Fibroblast of mammary gland (primary cell): ENCODE measurements at regions not wholly inside any gene's neighbourhood (a gene's known extent, or its start where the extent isn't known, plus 50 kb on each side); places are given as distances from the start of the nearest gene placed in this dataset.

Experiments
- DNase-seq: peaks from one replicate; pipeline ENCODE4 v3.0.0-alpha.2; 2010; ENCODE audit warnings: low read depth
- H3K4me3 ChIP-seq: 2 replicates; pipeline ENCODE4 v1.5.1; 2011; ENCODE audit warnings: low read depth, mild to moderate bottlenecking, low read length, moderate library complexity; ENCODE audit not compliant: control insufficient read depth
- TF ChIP-seq, protein P1 (sequence below): conservative IDR thresholded peaks from 2 replicates; pipeline ENCODE4 v1.5.1; 2011; ENCODE audit warnings: low read depth, low read length, inconsistent platforms; ENCODE audit not compliant: control insufficient read depth, insufficient read depth

DNA sequence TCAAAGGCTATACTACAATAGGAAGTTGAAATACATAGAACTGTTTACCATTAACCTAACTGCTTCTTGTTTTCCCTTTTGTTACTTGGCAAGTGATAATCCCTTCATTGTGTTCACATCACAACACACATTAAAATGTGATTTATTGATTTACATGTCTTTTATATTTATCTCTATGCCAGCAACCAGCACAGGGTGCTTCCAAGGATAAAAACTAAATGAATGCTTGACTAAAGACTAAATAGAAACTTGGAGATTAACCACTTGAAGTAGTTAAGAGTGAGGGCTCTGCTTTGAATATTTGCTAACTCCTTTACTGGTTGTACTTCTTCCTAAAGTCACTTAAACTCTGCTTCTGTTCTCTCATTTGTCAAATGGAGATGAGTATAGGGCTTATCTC is 1730.6 kb downstream of the EFNA5 start:
- TF ChIP-seq, protein P1, sequence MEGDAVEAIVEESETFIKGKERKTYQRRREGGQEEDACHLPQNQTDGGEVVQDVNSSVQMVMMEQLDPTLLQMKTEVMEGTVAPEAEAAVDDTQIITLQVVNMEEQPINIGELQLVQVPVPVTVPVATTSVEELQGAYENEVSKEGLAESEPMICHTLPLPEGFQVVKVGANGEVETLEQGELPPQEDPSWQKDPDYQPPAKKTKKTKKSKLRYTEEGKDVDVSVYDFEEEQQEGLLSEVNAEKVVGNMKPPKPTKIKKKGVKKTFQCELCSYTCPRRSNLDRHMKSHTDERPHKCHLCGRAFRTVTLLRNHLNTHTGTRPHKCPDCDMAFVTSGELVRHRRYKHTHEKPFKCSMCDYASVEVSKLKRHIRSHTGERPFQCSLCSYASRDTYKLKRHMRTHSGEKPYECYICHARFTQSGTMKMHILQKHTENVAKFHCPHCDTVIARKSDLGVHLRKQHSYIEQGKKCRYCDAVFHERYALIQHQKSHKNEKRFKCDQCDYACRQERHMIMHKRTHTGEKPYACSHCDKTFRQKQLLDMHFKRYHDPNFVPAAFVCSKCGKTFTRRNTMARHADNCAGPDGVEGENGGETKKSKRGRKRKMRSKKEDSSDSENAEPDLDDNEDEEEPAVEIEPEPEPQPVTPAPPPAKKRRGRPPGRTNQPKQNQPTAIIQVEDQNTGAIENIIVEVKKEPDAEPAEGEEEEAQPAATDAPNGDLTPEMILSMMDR = no peak
- H3K4me3 ChIP-seq = no peak overlapping the region

DNA sequence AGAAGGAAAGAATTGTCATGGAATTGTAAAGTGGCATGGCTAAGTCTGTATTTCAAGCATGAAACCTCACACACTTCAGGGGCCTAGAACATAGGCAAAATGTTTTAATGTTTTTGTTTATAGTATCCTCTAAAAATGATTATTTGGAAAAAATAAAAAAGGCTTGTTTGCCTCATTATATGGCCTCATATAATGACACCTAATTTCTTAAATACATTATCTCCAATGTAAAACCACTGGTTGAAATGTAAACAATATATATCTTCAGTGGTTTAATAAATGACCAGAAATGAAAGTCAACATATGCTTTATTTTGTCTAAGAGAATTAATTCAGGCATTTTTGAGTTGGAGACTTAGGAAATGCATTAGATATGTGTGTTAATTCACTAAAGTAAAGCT is 1736.6 kb downstream of the EFNA5 start:
- no peak overlapping the region for H3K4me3 ChIP-seq
- no peak for DNase-seq
- TF ChIP-seq, protein P1 = no peak

More for the DNA sequence above, 1730.6 kb downstream of the EFNA5 start:
- no peak for DNase-seq

DNA sequence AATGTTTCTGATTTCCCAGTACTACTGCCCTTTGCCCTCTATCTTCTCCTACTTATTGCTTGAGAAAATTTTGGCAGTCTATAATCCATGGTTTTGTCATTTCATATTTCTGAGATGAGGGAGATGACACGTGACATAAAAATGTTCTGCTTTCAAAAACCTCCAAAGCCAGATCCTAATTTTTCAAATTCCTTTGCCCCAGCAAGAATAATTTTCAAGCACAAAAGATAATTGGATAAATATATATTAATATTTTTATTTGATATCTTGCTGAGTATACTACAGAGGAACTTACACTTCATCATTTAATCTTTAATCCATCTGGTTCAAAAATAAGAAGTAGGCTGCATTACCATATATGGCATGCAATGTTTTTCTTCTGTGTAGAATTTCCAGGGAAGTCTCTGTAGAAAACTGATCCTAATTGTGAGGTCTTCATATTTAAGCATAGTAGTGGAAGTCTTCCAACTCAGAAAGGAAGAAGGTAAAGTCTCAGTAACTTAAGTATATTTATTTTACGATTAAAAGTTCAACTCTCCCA is 1738.8 kb downstream of the EFNA5 start:
- TF ChIP-seq, protein P1 = no peak
- peak; percentile 24 for DNase-seq
- H3K4me3 ChIP-seq = no peak overlapping the region

DNA sequence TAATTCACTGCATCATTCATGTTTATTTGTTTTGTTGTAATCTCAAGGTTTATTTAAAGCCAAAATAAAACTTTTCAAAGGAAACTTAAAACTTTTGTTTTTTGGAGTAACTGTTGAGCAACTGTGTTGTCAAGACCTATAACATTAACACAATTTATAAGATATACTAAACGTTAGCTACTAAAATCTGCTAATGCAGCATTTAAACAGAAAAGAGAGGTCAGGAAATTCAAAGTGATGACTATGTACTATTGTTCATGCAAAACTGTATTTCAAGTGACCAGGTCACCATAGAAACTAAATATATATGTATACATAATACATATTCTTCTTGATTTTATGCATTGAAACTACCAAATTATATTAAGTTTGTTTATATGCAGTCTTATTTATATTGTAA is 1740.9 kb downstream of the EFNA5 start:
- TF ChIP-seq, protein P1 = no peak
- H3K4me3 ChIP-seq = no peak overlapping the region
- no peak for DNase-seq

DNA sequence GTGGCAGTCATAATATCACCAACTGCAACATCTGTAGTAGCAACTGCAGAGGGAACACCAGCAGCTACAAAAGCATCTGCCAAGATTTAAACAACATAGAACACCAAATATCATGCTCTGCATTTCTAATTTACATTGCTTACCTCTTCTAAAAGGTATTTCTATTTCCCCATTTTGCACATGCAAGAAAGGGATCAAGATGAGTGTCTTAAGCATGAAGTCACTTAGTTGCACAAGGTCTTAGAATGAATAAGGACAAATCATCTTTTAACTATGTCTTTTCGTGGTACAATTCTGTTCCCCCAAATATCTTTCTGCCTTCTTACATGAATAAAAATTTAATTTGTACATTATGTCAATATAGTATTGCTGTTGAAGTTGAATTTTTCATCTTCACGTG is 1746.4 kb downstream of the EFNA5 start:
- peak; percentile 73 for DNase-seq
- H3K4me3 ChIP-seq = no peak overlapping the region
- TF ChIP-seq, protein P1 = no peak

DNA sequence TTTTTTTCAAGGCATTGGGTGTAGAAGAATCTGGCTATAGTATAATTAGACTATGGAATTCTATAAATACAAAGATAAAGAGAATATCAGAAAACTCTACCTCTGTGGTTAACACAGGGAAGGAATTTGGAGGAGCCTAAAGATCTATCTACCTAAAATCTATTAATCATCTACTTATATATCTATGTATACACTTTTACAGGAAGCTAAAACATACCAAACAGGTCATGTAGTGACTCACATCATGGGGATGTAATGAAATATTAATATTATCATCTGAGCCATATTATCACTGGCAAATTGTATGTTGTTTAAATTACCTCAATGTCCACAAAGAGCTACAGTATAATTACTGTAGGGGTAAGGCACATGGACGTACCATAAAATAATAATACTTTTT is 1748.2 kb downstream of the EFNA5 start:
- no peak for DNase-seq
- H3K4me3 ChIP-seq = no peak overlapping the region
- TF ChIP-seq, protein P1 = no peak

DNA sequence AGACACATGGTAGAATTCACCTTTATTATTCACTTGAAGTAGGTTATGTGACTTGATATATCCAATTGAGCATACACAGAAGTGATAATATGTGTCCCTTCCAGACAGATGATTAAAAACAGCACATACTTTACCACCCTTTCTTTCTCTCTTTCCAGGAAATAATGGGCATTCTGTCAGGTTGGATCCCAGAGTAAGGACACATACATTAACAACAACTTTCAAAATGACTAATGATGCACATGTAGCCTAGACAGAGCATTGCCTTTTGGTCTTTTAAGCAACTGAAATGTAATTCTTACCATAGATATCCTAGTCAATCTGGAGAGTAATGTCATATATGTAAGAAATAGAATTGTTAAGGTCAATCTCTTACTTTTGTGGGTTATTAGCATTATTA is 1748.7 kb downstream of the EFNA5 start:
- DNase-seq = no peak
- no peak overlapping the region for H3K4me3 ChIP-seq
- TF ChIP-seq, protein P1 = no peak
